Esophagus (tissue), 2 donors: ENCODE measurements at regions not wholly inside any gene's neighbourhood (a gene's known extent, or its start where the extent isn't known, plus 50 kb on each side); places are given as distances from the start of the nearest gene placed in this dataset.

Experiments used
- H3K27ac ChIP-seq, 2 donors: one replicate each; pipeline ENCODE4 v1.5.1; 2013; ENCODE audit warnings: low read depth in 2 of 2, mild to moderate bottlenecking in 2 of 2, inconsistent platforms in 1 of 2, low read length in 1 of 2, moderate library complexity in 1 of 2
- H3K27me3 ChIP-seq, 2 donors: one replicate each; pipeline ENCODE4 v1.6.1; 2013; ENCODE audit warnings: low read length in 2 of 2, control low read depth in 1 of 2, mild to moderate bottlenecking in 1 of 2; ENCODE audit not compliant: insufficient read depth in 2 of 2, control insufficient read depth in 1 of 2
- H3K36me3 ChIP-seq, 2 donors: one replicate each; pipeline ENCODE4 v1.6.1; 2013; ENCODE audit warnings: low read length in 1 of 2; ENCODE audit not compliant: control insufficient read depth in 2 of 2, insufficient read depth in 2 of 2
- H3K4me1 ChIP-seq, 2 donors: one replicate each; pipeline ENCODE4 v1.6.1; 2013; ENCODE audit warnings: low read length in 1 of 2; ENCODE audit not compliant: control insufficient read depth in 2 of 2, insufficient read depth in 2 of 2
- H3K4me3 ChIP-seq, 2 donors: one replicate each; pipeline ENCODE4 v1.5.1; 2013; ENCODE audit warnings: low read length in 2 of 2, mild to moderate bottlenecking in 2 of 2, low read depth in 1 of 2, moderate library complexity in 1 of 2
- H3K9me3 ChIP-seq, 2 donors: one replicate each; pipeline ENCODE4 v1.6.1; 2013; ENCODE audit warnings: mild to moderate bottlenecking in 2 of 2, low read depth in 1 of 2, low read length in 1 of 2, moderate library complexity in 1 of 2; ENCODE audit not compliant: control insufficient read depth in 2 of 2, insufficient read depth in 1 of 2
- WGBS, 2 donors: extraction: QIAGEN DNeasy Blood & Tissue Kit; methylation state at CpG; one replicate each; pipeline ENCODE4 v1.1.7; 2013; 5-methylcytosine and 5-hydroxymethylcytosine counted together
- donor health status: healthy with polysubstance abuse.
- donor health status: Bipolar disorder and iron deficiency.

DNA sequence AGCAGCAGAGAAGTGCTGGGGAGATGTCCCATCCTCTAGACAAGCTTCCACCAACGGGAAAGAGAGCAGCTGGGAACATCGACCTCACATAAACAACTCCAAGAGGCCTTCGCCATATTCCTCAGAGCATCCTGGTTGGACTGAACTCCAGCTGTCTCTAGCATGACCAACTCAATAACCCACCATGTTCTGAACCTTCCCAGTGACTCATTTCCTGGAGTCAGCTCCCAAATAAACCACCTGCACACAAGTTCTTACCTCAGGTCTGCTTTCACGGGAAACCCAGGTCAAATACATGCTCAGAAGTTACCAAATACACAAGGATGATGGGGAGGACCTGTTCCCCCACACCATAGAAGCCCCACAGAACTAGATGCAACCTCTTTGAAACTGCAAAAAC is 878.5 kb downstream of the UQCRFS1 start:
- H3K36me3 ChIP-seq = no peaks in the 10 kb centered on the region
- H3K4me3 ChIP-seq = no peak overlapping the region
- 59 to 64% methylated on average over 4 of the region's 4 CpGs for WGBS, 2 donors
- no peaks in the 10 kb centered on the region for H3K4me1 ChIP-seq
- no peak overlapping the region for H3K27ac ChIP-seq
- peaks cover 5 to 9% of the 10 kb centered on the region in 2 donors for H3K9me3 ChIP-seq
- H3K27me3 ChIP-seq = no peaks in the 10 kb centered on the region

DNA sequence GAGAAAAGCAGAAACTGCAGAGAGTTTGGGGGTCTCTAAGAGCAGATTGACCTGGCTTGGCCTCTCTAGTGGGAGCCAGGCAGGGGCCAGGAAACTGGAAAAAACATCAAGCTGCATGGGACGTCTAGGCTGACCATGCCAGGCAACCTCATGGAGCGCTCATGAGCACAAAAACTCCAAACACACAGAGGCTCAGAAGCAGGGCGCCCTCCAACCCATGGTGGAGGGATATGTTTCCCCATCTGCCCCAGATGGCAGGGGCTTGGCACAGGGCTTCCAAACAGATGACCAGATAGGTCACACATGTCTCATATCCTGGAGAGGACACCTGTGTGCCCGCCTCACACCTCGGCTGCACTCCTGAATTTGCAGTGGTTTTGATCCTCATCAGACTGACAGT is 879.0 kb downstream of the UQCRFS1 start:
- no peak overlapping the region for H3K27ac ChIP-seq
- H3K36me3 ChIP-seq = no peaks in the 10 kb centered on the region
- WGBS, 2 donors = 74 to 79% methylated on average over 5 of the region's 5 CpGs
- H3K27me3 ChIP-seq = no peaks in the 10 kb centered on the region
- H3K9me3 ChIP-seq = peaks cover 5 to 9% of the 10 kb centered on the region in 2 donors
- no peak overlapping the region for H3K4me3 ChIP-seq
- no peaks in the 10 kb centered on the region for H3K4me1 ChIP-seq

DNA sequence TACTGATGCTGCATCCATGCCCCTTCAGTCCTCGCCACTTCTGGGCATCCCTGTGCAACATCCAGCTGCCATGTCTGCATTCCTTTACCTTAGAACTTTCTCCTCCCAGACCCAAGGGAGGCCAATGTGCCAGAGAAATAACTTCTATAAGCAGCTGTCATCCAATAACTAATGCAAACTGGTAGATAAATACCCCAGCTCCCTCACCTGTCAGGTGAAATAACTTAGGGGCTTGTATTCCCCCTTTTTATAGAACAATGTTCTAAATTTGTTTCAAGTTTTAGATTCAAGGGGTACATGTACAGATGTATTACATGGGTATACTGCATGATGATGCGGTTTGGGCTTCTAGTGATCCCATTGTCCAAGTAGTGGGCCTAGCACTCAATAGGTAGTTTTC is 880.1 kb downstream of the UQCRFS1 start:
- Histone ChIP-seq H3K4me1 (no peaks in the 10 kb centered on the region), H3K27ac (no peak overlapping the region), H3K27me3 (no peaks in the 10 kb centered on the region), H3K4me3 (no peak overlapping the region), H3K36me3 (no peaks in the 10 kb centered on the region), H3K9me3 (peaks cover 5 to 9% of the 10 kb centered on the region in 2 donors)
- WGBS, 2 donors = 84 to 86% methylated on average over 2 of the region's 2 CpGs

DNA sequence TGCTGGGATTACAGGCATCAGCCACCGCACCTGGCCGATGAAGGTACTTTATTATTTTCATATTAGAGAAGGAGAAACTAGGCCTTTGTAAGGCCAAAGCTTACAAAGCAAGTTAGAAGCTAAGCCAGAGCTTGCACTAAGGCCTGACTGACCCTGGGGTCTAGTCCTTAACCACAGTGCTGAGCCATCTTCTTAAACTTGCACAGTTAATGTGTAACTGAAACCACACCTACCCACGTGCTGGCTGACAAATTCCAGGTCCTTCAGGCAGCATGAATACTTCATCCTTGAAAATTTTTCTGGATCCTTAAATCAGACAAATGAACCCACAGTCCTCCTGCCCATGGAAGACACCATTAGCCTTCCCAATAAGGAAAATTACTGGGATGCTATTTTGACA is 880.6 kb downstream of the UQCRFS1 start:
- Histone ChIP-seq H3K4me3 (no peak overlapping the region), H3K27ac (no peak overlapping the region), H3K4me1 (no peaks in the 10 kb centered on the region), H3K9me3 (peaks cover 6 to 9% of the 10 kb centered on the region in 2 donors), H3K27me3 (no peaks in the 10 kb centered on the region), H3K36me3 (no peaks in the 10 kb centered on the region)
- WGBS, 2 donors = 81 to 82% methylated on average over 3 of the region's 3 CpGs

DNA sequence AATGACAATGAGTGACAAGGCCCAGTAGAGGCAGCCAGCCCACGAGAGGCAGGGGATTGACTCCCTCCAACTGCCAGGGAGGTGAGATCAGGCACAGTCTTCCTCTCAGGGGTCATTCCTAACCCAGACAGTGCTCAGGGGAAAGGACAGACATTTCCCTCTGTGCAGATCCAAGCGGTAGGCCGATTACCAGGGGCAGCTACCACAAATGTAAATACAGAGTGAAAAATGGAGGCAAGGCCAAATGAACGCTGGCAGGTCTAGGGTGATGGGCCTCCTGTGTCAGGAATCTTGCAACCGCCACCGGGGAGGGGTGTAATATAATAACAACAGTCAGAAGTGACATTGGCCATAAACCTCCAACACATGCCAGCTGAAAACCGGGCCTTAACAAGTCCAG is 881.4 kb downstream of the UQCRFS1 start:
- WGBS, 2 donors = 57 to 63% methylated on average over 7 of the region's 7 CpGs
- no peak overlapping the region for H3K4me3 ChIP-seq
- H3K27me3 ChIP-seq = no peaks in the 10 kb centered on the region
- no peak overlapping the region for H3K27ac ChIP-seq
- no peaks in the 10 kb centered on the region for H3K4me1 ChIP-seq
- H3K36me3 ChIP-seq = no peaks in the 10 kb centered on the region
- peaks cover 9% of the 10 kb centered on the region in 2 donors for H3K9me3 ChIP-seq

GRCh38 chr19:28330831-28331230 is 882.1 kb downstream of the UQCRFS1 start:
- Histone ChIP-seq H3K27ac (no peak overlapping the region), H3K9me3 (peaks cover 6 to 9% of the 10 kb centered on the region in 2 donors), H3K4me1 (no peaks in the 10 kb centered on the region), H3K27me3 (no peaks in the 10 kb centered on the region), H3K4me3 (no peak overlapping the region), H3K36me3 (no peaks in the 10 kb centered on the region)
- WGBS, 2 donors = 67% methylated on average over 1 of the region's 1 CpG

- no peaks in the 10 kb centered on the region for H3K27me3 ChIP-seq
- no peaks in the 10 kb centered on the region for H3K36me3 ChIP-seq
- no peaks in the 10 kb centered on the region for H3K4me1 ChIP-seq
- no peak overlapping the region for H3K4me3 ChIP-seq
- peaks cover 6 to 9% of the 10 kb centered on the region in 2 donors for H3K9me3 ChIP-seq
- WGBS, 2 donors = 57 to 75% methylated on average over 4 of the region's 4 CpGs
- H3K27ac ChIP-seq = no peak overlapping the region
These were observed 883.5 kb downstream of the UQCRFS1 start for GRCh38 chr19:28329429-28329828.

DNA sequence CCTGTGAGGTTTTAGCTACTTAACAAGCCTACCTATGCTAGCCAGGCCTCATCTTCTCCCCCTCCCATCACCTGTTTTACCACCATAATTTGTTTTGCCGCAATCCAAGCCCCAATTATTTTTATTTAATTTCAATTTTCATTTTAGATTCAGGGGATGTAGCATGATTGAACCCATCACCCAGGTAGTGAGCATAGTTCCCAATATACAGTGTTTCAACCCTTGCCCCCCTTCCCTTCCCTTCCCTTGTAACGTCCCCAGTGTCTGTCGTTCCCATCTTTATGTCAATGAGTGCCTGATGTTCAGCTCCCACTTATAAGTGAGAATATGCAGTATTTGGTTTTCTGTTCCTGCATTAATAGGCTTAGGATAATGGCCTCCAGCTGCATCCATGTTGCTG is 885.0 kb downstream of the UQCRFS1 start:
- 54 to 70% methylated on average over 3 of the region's 3 CpGs for WGBS, 2 donors
- Histone ChIP-seq H3K4me3 (no peak overlapping the region), H3K9me3 (peaks cover 3 to 6% of the 10 kb centered on the region in 2 donors), H3K4me1 (no peaks in the 10 kb centered on the region), H3K27ac (no peak overlapping the region), H3K36me3 (no peaks in the 10 kb centered on the region), H3K27me3 (no peaks in the 10 kb centered on the region)

DNA sequence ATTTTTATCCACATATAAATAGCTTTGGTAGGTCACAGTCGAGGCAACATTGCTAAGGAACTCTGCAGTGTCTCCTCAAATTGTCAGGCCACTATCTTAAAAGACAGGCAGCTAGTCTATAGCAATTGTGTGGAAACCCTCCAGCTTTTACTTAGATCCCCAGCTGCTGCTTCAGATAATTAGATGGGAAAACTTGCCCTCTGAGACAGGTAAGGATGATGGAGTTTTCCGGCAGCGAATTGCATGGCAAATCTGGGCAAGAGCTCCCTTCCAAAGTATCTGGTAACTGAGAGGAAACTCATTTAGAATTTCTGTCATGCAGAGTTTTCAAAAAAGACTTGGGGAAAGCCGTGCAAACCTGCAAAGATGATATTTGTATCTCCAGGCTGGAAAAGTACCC is 886.2 kb downstream of the UQCRFS1 start:
- no peak overlapping the region for H3K4me3 ChIP-seq
- peaks cover 3 to 6% of the 10 kb centered on the region in 2 donors for H3K9me3 ChIP-seq
- 47 to 62% methylated on average over 4 of the region's 4 CpGs for WGBS, 2 donors
- no peak overlapping the region for H3K27ac ChIP-seq
- no peaks in the 10 kb centered on the region for H3K27me3 ChIP-seq
- H3K4me1 ChIP-seq = no peaks in the 10 kb centered on the region
- H3K36me3 ChIP-seq = no peaks in the 10 kb centered on the region

DNA sequence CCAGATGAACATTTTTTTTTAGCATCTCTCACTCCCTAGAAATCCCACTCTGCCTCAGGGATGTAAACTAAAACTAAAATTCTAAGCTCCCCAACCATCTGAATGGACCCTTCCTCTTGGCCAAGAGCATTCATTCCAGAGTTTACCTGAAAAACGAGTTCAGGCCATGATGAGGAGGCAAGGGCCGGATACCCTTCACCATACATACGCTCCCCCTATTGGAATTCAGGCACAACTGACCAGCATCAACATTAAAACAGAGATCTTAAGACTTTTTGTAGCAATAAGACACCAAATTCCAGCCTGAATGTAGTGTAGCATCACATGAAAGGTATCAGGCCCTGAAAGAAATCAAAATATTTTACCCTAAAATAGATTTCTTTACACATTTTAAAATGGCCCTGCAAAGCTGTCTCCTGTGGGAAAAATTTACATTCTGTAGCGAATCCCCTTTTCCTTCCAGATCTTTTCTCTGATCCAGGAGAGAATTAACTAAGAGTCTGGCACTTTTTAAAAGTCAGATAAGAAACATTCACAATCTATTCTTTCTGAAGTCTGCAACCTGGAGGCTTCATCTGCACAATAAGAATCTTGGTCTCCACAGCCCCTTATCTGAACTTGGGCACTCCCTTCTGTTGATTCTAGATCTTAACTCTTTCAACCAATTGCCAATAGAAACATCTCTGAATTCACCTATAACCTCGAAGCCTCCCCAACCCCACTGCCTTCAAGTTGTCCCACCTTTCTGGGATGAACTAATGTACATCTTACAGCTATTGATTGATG is 888.5 kb downstream of the UQCRFS1 start:
- 46 to 60% methylated on average over 5 of the region's 5 CpGs for WGBS, 2 donors
- Histone ChIP-seq H3K4me1 (no peaks in the 10 kb centered on the region), H3K27ac (no peak overlapping the region), H3K9me3 (peaks cover under 1 to 3% of the 10 kb centered on the region in 2 donors), H3K4me3 (no peak overlapping the region), H3K27me3 (no peaks in the 10 kb centered on the region), H3K36me3 (no peaks in the 10 kb centered on the region)
